ENCODE measurements at regions not wholly inside any gene's neighbourhood (a gene's known extent, or its start where the extent isn't known, plus 50 kb on each side); places are given as distances from the start of the nearest gene placed in this dataset.

GRCh38 chr4:18081708-18082107 is 60.2 kb upstream of the LCORL start:
- no peak for DNase-seq (ENCODE audit: low read depth)

GRCh38 chr4:18077808-18078207 is 56.3 kb upstream of the LCORL start:
- no peak for DNase-seq (ENCODE audit: low read depth)

- DNase-seq (ENCODE audit: low read depth) = no peak
These were observed 54.4 kb upstream of the LCORL start for GRCh38 chr4:18075823-18076433.

GRCh38 chr4:18071894-18072293 is 50.3 kb upstream of the LCORL start:
- no peak for DNase-seq (ENCODE audit: low read depth)
